HL-60 (cell line): ENCODE measurements at regions not wholly inside any gene's neighbourhood (a gene's known extent, or its start where the extent isn't known, plus 50 kb on each side); places are given as distances from the start of the nearest gene placed in this dataset.

Source experiments
- DNase-seq, 2 experiments: peaks; one replicate each; pipeline ENCODE4 v3.0.0-alpha.2; 2010 to 2020; ENCODE audit warnings: low read depth in 1 of 2, low spot score in 1 of 2
- H3K27ac ChIP-seq: fragments of 250-450 bp; sonication (Bioruptor Pico); replicated peaks from 2 replicates; pipeline ENCODE4 v1.5.1; 2020; ENCODE audit warnings: mild to moderate bottlenecking, moderate library complexity
- H3K27me3 ChIP-seq: fragments of 250-450 bp; sonication (Bioruptor Pico); 2 replicates; pipeline ENCODE4 v1.5.1; 2021; ENCODE audit warnings: mild to moderate bottlenecking, moderate library complexity; ENCODE audit not compliant: insufficient read depth, poor library complexity, severe bottlenecking
- H3K4me3 ChIP-seq: replicated peaks from 2 replicates; pipeline ENCODE4 v1.5.1; 2011; ENCODE audit warnings: mild to moderate bottlenecking, control low read depth, low read length; ENCODE audit not compliant: insufficient read depth
- GABPA ChIP-seq: IDR thresholded peaks from 2 replicates; pipeline ENCODE4 v1.6.1; 2012; ENCODE audit warnings: low read depth
- POLR2AphosphoS5 ChIP-seq: IDR thresholded peaks from 2 replicates; pipeline ENCODE4 v1.6.1; 2012; ENCODE audit warnings: low read depth
- SPI1 ChIP-seq: IDR thresholded peaks from 2 replicates; pipeline ENCODE4 v1.6.1; 2012; ENCODE audit warnings: low read depth, mild to moderate bottlenecking, borderline replicate concordance
- TF ChIP-seq, protein P1 (sequence below): IDR thresholded peaks from 2 replicates; pipeline ENCODE4 v1.6.1; 2012; ENCODE audit warnings: low read depth; ENCODE audit not compliant: insufficient replicate concordance
- TF ChIP-seq, protein P2 (sequence below): IDR thresholded peaks from one replicate; pipeline ENCODE4 v1.5.1; 2011; ENCODE audit warnings: low read length, control low read depth, inconsistent platforms; ENCODE audit not compliant: insufficient read depth

DNA sequence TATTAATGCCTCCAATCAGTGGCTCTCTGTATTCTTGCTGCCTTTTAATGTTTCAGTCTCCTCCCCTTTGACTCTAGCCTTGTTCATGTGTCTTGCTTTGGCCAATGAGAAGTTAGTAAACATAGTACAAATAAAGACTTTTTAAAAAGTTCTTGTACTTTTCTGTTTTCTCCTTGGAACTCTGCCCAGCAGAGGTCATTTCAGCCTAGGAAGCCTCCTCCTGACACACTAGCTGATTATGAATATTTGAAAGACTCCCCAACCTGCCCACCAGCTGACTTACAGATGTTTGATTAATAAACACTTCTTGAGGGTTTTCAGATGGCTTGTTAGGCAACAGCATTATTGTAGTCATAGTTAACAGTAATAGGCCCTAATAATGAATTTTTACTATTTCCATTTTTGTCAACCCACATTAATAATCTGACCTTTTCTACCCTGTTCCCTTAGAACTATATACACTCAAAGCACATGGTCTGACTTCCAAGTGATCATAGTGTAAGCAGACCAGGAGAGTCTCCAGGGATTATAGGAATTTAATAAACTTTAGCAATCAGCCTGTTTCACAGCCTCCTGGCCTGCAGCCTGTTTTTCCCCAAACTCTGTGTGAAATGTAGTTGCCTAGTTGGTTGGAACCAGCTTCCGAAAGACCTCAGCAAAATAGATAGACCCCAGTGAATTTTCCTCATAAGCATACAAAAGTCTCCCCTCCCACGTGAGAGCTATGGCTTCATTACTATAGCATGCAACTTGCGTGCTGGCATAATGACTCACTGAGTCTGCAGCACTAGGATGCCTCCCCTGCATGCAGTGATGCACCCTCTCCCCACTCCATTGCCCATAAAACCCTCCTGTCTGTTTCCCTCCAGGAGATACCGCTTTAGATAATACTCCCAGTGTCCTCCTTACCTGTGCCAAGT, 670.7 kb upstream of the ZNF804A start:
- no peak overlapping the region for H3K27ac ChIP-seq
- no peak for DNase-seq
- TF ChIP-seq, protein P1, sequence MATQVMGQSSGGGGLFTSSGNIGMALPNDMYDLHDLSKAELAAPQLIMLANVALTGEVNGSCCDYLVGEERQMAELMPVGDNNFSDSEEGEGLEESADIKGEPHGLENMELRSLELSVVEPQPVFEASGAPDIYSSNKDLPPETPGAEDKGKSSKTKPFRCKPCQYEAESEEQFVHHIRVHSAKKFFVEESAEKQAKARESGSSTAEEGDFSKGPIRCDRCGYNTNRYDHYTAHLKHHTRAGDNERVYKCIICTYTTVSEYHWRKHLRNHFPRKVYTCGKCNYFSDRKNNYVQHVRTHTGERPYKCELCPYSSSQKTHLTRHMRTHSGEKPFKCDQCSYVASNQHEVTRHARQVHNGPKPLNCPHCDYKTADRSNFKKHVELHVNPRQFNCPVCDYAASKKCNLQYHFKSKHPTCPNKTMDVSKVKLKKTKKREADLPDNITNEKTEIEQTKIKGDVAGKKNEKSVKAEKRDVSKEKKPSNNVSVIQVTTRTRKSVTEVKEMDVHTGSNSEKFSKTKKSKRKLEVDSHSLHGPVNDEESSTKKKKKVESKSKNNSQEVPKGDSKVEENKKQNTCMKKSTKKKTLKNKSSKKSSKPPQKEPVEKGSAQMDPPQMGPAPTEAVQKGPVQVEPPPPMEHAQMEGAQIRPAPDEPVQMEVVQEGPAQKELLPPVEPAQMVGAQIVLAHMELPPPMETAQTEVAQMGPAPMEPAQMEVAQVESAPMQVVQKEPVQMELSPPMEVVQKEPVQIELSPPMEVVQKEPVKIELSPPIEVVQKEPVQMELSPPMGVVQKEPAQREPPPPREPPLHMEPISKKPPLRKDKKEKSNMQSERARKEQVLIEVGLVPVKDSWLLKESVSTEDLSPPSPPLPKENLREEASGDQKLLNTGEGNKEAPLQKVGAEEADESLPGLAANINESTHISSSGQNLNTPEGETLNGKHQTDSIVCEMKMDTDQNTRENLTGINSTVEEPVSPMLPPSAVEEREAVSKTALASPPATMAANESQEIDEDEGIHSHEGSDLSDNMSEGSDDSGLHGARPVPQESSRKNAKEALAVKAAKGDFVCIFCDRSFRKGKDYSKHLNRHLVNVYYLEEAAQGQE = no peak
- TF ChIP-seq SPI1 (no peak), POLR2AphosphoS5 (no peak), GABPA (no peak)
- TF ChIP-seq, protein P2, sequence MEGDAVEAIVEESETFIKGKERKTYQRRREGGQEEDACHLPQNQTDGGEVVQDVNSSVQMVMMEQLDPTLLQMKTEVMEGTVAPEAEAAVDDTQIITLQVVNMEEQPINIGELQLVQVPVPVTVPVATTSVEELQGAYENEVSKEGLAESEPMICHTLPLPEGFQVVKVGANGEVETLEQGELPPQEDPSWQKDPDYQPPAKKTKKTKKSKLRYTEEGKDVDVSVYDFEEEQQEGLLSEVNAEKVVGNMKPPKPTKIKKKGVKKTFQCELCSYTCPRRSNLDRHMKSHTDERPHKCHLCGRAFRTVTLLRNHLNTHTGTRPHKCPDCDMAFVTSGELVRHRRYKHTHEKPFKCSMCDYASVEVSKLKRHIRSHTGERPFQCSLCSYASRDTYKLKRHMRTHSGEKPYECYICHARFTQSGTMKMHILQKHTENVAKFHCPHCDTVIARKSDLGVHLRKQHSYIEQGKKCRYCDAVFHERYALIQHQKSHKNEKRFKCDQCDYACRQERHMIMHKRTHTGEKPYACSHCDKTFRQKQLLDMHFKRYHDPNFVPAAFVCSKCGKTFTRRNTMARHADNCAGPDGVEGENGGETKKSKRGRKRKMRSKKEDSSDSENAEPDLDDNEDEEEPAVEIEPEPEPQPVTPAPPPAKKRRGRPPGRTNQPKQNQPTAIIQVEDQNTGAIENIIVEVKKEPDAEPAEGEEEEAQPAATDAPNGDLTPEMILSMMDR = no peak

DNA sequence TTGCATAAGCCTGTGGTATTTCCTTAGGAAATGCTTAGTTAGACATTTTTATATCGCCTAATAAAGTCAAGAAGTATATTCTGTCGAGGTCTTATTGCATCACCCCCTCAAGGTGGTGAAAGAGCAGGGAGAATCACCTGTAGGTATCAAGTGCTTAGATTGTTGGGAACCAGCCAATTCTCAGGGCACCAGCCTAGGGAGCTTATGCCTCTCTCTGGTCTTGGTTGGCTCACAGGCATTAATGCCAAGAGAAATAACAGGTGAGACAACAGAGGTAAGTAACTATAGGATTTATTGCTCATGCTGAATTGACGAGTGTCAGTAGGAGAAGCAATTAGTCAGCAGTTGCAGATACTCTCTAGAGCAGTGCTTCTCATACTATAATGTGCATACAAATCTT, 663.3 kb upstream of the ZNF804A start:
- H3K4me3 ChIP-seq = no peak overlapping the region
- H3K27ac ChIP-seq = no peak overlapping the region
- no peak for DNase-seq
- TF ChIP-seq, protein P2 = no peak
- TF ChIP-seq, protein P1 = no peak
- TF ChIP-seq POLR2AphosphoS5 (no peak), GABPA (no peak), SPI1 (no peak)
- H3K27me3 ChIP-seq = no peaks in the 10 kb centered on the region

More for the DNA sequence above, 670.7 kb upstream of the ZNF804A start:
- H3K27me3 ChIP-seq = no peaks in the 10 kb centered on the region
- H3K4me3 ChIP-seq = no peak overlapping the region

DNA sequence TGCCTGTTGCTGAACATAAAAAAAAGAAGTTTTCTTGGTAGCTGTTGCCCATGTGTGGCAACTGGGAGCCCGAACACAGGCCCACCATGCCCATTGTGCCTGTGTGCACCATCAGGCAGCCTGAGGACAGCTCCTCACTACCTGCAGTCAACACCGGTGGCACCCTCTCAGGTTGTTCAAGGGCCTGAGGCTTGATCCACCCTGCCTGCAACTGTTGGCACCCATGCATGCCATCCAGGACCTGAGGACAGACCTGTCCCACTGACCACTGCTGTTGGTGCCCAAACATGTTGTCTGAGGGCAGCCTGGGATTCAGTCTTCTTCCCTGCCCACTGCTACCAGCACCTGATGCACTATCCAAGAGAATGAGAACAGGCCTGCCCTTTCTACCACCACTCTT, 661.1 kb upstream of the ZNF804A start:
- no peak for DNase-seq
- Histone ChIP-seq H3K4me3 (no peak overlapping the region), H3K27ac (no peak overlapping the region), H3K27me3 (no peaks in the 10 kb centered on the region)
- no peak for TF ChIP-seq POLR2AphosphoS5
- TF ChIP-seq, protein P1 = no peak
- TF ChIP-seq GABPA = no peak
- TF ChIP-seq, protein P2 = no peak
- no peak for TF ChIP-seq SPI1
